ENCODE measurements at regions not wholly inside any gene's neighbourhood (a gene's known extent, or its start where the extent isn't known, plus 50 kb on each side); places are given as distances from the start of the nearest gene placed in this dataset.

- Mint-ChIP-seq H3K4me1 (peaks cover 5% of the 10 kb centered on the region), H3K9me3 (no peaks in the 10 kb centered on the region), H3K27ac (no peak overlapping the region), H3K36me3 (ENCODE audit: low read depth) (no peaks in the 10 kb centered on the region), H3K4me3 (no peak overlapping the region), H3K27me3 (ENCODE audit: low read depth) (peaks cover 14% of the 10 kb centered on the region)
- no peak for TF ChIP-seq CTCF (IDR thresholded peaks at IDR 0.05; ENCODE audit: unreplicated experiment in 3 of 3)
These were observed 97.3 kb upstream of the GOT2 start for GRCh38 chr16:58831386-58831785.

DNA sequence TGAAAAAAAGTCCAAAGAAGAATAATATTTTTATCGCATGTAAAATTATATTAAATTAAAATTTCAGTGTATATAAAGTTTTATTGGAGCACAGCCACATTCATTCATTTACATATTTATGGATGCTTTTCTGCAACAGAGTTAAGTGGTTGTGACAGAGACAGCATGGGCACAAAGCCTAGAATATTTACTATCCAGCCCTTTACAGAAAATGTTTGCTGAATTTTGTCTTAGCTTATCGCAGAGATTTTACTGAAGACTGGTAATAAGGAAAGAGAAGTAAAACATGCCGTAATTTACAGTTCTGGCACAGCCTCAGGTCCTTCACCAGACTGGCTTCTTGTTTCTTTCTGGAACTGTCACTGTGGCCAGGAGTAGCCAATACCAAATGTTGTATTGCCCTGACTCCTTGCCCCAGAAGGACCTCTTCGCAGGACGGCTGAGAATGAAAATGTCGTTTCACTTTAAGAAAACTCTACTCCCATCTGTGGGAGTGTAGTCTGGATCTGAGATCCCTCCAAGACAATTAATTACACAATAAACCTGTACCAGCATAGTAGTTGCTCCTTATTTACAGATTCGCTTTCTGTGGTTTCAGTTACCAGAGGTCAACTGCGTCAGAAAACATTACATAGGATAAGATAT is 94.9 kb upstream of the GOT2 start:
- Mint-ChIP-seq H3K27ac (peak overlapping the region; percentile 61 to 74 (median 66)), H3K36me3 (ENCODE audit: low read depth) (no peaks in the 10 kb centered on the region), H3K9me3 (peaks cover 4% of the 10 kb centered on the region), H3K27me3 (ENCODE audit: low read depth) (peaks cover 6% of the 10 kb centered on the region), H3K4me3 (peak overlapping the region in 1 of 3 experiments; percentile 8), H3K4me1 (peaks cover 5% of the 10 kb centered on the region)
- no peak for TF ChIP-seq CTCF (IDR thresholded peaks at IDR 0.05; ENCODE audit: unreplicated experiment in 3 of 3)

GRCh38 chr16:58824201-58824600 is 90.1 kb upstream of the GOT2 start:
- Mint-ChIP-seq H3K27ac (no peak overlapping the region), H3K36me3 (ENCODE audit: low read depth) (peaks cover 8% of the 10 kb centered on the region), H3K4me3 (no peak overlapping the region), H3K27me3 (ENCODE audit: low read depth) (no peaks in the 10 kb centered on the region), H3K9me3 (peaks cover 22% of the 10 kb centered on the region), H3K4me1 (peaks cover 8% of the 10 kb centered on the region)
- no peak for TF ChIP-seq CTCF (IDR thresholded peaks at IDR 0.05; ENCODE audit: unreplicated experiment in 3 of 3)

- H3K27me3 Mint-ChIP-seq (ENCODE audit: low read depth): peaks cover 5% of the 10 kb centered on the region
- H3K4me1 Mint-ChIP-seq: peaks cover 5% of the 10 kb centered on the region
- H3K36me3 Mint-ChIP-seq (ENCODE audit: low read depth): peaks cover 8% of the 10 kb centered on the region
- H3K27ac Mint-ChIP-seq: no peak overlapping the region
- H3K9me3 Mint-ChIP-seq: peaks cover 22% of the 10 kb centered on the region
- H3K4me3 Mint-ChIP-seq: no peak overlapping the region
- TF ChIP-seq CTCF (IDR thresholded peaks at IDR 0.05; ENCODE audit: unreplicated experiment in 3 of 3): no peak
These were observed 87.8 kb upstream of the GOT2 start for GRCh38 chr16:58821886-58822285.

DNA sequence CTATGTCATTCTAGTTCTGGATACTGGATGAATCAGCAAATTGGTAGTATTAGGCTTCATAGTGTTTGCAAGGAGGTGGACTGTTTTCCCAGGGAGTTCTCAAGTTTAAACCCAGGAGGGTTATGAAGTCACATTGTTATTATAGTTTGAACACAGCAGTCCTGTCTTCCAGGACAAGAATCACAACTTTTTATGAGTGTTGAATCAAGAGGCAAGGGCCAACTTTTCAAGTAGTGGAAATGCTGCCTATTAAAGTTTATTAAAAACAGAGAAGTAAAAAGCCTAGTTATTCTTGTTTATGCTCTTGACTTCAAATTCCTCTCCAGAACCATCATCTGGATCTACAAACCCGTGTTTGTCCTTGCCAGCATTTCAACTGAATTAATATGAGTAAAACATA is 86.3 kb upstream of the GOT2 start:
- H3K36me3 Mint-ChIP-seq (ENCODE audit: low read depth): peaks cover 8% of the 10 kb centered on the region
- H3K4me1 Mint-ChIP-seq: peaks cover 5% of the 10 kb centered on the region
- peaks cover 22% of the 10 kb centered on the region for H3K9me3 Mint-ChIP-seq
- H3K27ac Mint-ChIP-seq: peak overlapping the region in 1 of 3 experiments; percentile 2
- TF ChIP-seq CTCF (IDR thresholded peaks at IDR 0.05; ENCODE audit: unreplicated experiment in 3 of 3): no peak
- no peak overlapping the region for H3K4me3 Mint-ChIP-seq
- peaks cover 5% of the 10 kb centered on the region for H3K27me3 Mint-ChIP-seq (ENCODE audit: low read depth)

Measured in nephron (organoid).